ENCODE measurements at regions not wholly inside any gene's neighbourhood (a gene's known extent, or its start where the extent isn't known, plus 50 kb on each side); places are given as distances from the start of the nearest gene placed in this dataset.

DNA sequence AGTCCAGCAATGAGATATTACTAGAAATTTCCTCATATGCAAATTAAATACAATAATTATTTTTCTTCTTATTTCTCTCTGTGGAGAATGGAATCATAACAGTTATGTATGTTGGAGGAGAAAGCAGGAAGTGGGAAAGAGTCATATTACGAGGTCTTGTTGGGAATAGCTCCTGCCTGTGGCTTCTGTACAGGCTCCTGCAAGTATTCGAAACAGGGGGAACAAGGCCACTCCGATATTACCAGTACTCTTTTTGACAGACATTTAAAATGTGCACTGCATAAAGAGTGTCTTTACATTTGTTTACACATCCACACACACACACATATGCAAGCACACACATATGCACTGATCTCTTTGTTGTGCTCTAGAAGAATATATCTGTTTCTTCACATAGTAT, 812.0 kb upstream of the ZNF608 start:
- H3K9me3 Mint-ChIP-seq: peaks cover 19% of the 10 kb centered on the region
- no peak overlapping the region for H3K27ac Mint-ChIP-seq
- H3K4me1 Mint-ChIP-seq (ENCODE audit: low read depth): no peaks in the 10 kb centered on the region
- no peak overlapping the region for H3K4me3 Mint-ChIP-seq
- H3K27me3 Mint-ChIP-seq (ENCODE audit: low read depth): no peaks in the 10 kb centered on the region
- H3K36me3 Mint-ChIP-seq (ENCODE audit: low read depth): no peaks in the 10 kb centered on the region

DNA sequence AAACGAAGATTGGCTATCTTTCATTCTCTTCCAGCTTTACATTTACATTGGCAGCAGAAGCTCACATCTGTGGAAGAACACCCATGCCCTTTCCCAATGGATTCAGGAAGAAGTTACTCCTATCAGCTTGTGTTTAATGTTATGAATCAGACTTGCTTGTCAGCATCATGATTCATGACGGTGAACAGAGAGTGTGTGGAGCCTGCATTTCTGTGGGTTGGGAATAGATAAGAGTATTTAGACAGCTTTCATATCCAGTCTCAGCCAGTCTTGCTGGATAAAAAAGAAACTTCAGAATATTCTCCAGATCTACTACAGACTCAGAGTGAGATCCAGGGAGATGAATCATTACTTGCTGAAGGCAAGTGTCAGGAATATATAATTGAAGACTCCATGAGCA, 812.9 kb upstream of the ZNF608 start:
- Mint-ChIP-seq H3K4me1 (ENCODE audit: low read depth) (no peaks in the 10 kb centered on the region), H3K4me3 (no peak overlapping the region), H3K27me3 (ENCODE audit: low read depth) (no peaks in the 10 kb centered on the region), H3K27ac (no peak overlapping the region), H3K9me3 (peaks cover 19% of the 10 kb centered on the region), H3K36me3 (ENCODE audit: low read depth) (no peaks in the 10 kb centered on the region)

DNA sequence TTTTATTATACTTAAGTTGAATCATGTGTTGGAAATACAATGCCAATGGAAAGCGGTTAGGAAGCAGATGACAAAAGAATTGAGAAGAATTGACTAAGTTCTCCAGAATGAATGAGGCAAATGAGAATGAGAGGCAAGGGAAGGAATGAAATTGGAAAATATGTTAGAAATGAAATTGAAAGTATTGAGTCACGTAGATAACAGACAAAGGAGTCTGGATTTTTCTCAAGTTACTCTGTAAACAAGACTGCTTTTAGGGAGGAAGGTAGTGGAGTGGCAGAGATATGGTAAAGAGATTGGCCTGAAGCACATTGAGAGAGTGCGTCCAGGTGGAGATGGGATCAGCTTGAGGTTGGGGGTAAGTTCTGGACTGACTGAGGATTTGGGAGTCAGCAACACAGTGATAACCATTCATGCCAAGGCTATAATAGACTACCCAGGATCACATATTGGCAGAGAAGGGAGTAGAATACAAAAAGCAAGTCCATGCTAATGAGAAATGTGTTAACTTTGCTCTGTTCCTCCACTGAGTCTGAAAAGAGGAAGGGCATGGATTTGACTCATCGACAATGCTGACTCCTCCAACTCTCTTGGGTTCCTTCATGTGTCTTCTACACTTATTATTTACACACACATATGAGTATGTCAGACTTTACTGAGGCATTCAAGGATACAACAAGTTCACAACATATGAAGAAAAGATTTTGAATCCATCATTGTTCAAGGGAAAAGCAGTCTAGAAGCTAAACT, 814.2 kb upstream of the ZNF608 start:
- no peaks in the 10 kb centered on the region for H3K4me1 Mint-ChIP-seq (ENCODE audit: low read depth)
- H3K27ac Mint-ChIP-seq: no peak overlapping the region
- peaks cover 19% of the 10 kb centered on the region for H3K9me3 Mint-ChIP-seq
- no peak overlapping the region for H3K4me3 Mint-ChIP-seq
- H3K27me3 Mint-ChIP-seq (ENCODE audit: low read depth): no peaks in the 10 kb centered on the region
- H3K36me3 Mint-ChIP-seq (ENCODE audit: low read depth): no peaks in the 10 kb centered on the region

- no peak overlapping the region for H3K27ac Mint-ChIP-seq
- H3K36me3 Mint-ChIP-seq (ENCODE audit: low read depth): no peaks in the 10 kb centered on the region
- no peaks in the 10 kb centered on the region for H3K4me1 Mint-ChIP-seq (ENCODE audit: low read depth)
- peaks cover 8% of the 10 kb centered on the region for H3K9me3 Mint-ChIP-seq
- H3K4me3 Mint-ChIP-seq: no peak overlapping the region
- no peaks in the 10 kb centered on the region for H3K27me3 Mint-ChIP-seq (ENCODE audit: low read depth)
These were observed 818.0 kb upstream of the ZNF608 start for GRCh38 chr5:125564317-125564975.

DNA sequence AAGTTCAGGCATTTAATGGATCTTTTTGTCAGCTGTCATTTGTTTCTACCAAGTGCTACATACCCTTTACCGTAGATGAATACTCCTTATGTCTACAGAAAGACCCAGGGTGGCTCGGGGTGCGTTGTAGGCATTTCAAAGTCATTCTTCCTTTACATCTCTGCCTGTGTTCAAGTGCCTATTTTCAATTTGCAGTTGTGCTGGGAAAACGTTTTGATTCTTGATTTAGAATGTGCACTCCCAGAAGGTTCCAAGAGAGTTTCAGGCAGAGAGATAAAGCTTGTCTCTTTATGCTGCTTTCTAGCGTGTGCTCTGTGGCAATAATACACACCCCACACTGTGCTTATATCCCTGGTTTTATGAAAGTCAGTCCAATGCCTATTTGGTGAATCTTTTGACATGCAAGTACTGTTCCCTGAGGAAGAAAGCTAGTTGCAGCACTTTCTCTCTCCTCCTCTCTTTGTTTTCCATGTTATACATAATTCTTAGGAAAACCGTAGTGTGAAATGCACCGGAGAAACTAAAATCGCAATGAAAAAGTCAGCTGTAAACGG, 828.1 kb upstream of the ZNF608 start:
- H3K36me3 Mint-ChIP-seq (ENCODE audit: low read depth): no peaks in the 10 kb centered on the region
- H3K4me1 Mint-ChIP-seq (ENCODE audit: low read depth): no peaks in the 10 kb centered on the region
- no peak overlapping the region for H3K27ac Mint-ChIP-seq

DNA sequence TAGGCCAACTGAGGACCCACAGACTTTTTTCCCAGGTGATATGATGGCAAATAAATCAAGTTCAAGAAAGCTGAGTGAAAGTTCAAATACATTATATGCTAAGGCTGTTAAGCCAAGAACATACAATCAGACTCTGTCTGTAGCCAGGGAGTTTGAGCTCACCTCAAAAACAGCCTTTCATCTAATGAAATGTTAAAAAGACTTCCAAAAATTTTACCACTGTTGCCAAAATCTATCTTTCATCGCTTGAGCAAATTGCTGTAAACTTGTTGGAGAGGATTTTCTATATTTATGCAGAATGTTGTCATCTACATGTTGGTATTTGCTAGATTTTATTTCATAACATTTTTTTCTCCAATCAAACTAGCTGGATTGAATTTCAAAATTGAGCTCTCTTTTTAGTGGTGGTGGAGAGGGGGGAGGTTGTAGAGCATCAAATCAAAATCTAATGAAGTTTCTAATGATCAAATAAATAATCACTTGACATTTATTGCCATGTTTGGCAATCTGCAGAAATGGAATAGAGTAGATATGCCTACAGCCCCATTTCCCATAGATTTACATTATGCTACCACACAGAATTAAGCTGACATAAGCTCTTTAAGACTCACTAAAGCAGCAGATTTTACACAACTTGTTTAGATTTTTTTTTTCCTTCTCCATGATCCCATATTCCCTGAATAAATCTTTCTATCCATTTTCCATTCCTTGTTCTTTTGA, 828.9 kb upstream of the ZNF608 start:
- Mint-ChIP-seq H3K9me3 (peaks cover 14% of the 10 kb centered on the region), H3K27me3 (ENCODE audit: low read depth) (no peaks in the 10 kb centered on the region), H3K27ac (no peak overlapping the region), H3K4me1 (ENCODE audit: low read depth) (no peaks in the 10 kb centered on the region), H3K36me3 (ENCODE audit: low read depth) (no peaks in the 10 kb centered on the region), H3K4me3 (no peak overlapping the region)

More for the DNA sequence above, 828.1 kb upstream of the ZNF608 start:
- Mint-ChIP-seq H3K4me3 (no peak overlapping the region), H3K9me3 (peaks cover 14% of the 10 kb centered on the region), H3K27me3 (ENCODE audit: low read depth) (no peaks in the 10 kb centered on the region)

DNA sequence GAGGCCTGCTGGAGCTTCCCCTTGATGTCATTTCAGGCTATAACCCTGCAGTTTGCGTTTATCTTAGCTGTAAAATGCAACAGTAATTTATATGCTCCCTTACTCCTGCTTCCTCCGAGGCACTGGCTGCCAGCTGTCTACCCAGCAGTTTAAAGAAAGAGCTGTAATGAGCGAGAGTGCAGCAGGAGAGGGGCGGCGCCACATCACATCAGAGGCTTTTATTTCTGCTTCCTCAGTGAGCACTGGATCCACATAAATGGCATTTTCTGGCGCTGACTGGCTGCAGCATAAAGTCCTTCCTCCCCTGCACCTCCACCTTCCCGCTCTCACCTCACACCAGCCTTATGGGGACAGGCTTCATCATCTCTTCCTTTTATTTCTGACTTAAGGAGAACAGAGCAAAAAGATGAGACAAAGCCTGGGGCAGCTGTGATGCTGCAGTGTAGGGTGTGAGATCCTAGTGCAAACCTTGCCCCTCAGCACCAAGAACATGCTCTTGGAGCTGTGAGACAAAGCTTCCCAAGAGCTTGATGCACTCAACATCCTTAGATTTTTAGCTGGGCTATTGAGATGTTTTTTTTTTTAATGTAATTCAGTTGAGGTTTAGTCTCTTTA, 829.6 kb upstream of the ZNF608 start:
- no peaks in the 10 kb centered on the region for H3K27me3 Mint-ChIP-seq (ENCODE audit: low read depth)
- H3K9me3 Mint-ChIP-seq: peaks cover 14% of the 10 kb centered on the region
- H3K36me3 Mint-ChIP-seq (ENCODE audit: low read depth): no peaks in the 10 kb centered on the region
- no peaks in the 10 kb centered on the region for H3K4me1 Mint-ChIP-seq (ENCODE audit: low read depth)
- no peak overlapping the region for H3K27ac Mint-ChIP-seq
- H3K4me3 Mint-ChIP-seq: no peak overlapping the region

DNA sequence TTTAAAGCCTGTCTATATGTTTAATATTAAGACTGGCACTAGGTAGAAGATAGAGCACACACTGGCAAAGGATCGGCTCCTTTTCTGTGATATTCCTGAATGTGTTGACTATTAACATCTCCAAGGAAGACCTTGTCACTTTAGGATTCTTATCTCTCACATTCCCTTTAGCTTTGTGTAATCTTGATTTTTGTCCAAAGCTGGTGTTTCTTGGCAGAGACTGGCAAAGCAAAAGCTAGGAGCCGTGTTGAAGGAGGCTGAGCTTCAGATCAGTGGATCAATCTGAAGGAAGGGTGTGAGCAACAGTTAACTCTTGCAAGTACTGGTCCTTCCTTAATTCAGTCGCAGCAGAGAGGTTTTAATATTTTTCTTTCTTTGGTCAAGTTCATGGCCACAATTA, 830.4 kb upstream of the ZNF608 start:
- Mint-ChIP-seq H3K4me1 (ENCODE audit: low read depth) (no peaks in the 10 kb centered on the region), H3K27me3 (ENCODE audit: low read depth) (no peaks in the 10 kb centered on the region), H3K4me3 (no peak overlapping the region), H3K36me3 (ENCODE audit: low read depth) (no peaks in the 10 kb centered on the region), H3K27ac (no peak overlapping the region), H3K9me3 (peaks cover 13% of the 10 kb centered on the region)

DNA sequence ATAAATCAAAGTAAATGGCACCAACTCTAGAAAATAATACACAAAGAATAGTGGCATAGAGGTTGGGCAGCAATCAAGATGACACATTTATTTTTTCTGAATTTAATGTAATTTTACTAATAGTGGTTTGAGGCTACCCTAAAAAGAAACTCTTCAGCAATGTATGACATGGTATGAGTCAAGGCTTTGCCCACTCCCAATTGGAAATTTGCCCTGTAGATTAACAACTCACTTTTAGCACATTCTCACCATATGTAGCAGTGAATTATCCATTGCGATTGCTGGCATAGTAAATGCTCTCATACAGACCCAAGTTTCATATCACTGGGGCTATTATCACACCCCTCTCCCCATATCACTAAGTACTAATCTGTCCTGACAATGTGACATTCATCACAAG, 832.1 kb upstream of the ZNF608 start:
- Mint-ChIP-seq H3K4me3 (no peak overlapping the region), H3K4me1 (ENCODE audit: low read depth) (no peaks in the 10 kb centered on the region), H3K36me3 (ENCODE audit: low read depth) (no peaks in the 10 kb centered on the region), H3K9me3 (peaks cover 12% of the 10 kb centered on the region), H3K27me3 (ENCODE audit: low read depth) (no peaks in the 10 kb centered on the region), H3K27ac (no peak overlapping the region)

DNA sequence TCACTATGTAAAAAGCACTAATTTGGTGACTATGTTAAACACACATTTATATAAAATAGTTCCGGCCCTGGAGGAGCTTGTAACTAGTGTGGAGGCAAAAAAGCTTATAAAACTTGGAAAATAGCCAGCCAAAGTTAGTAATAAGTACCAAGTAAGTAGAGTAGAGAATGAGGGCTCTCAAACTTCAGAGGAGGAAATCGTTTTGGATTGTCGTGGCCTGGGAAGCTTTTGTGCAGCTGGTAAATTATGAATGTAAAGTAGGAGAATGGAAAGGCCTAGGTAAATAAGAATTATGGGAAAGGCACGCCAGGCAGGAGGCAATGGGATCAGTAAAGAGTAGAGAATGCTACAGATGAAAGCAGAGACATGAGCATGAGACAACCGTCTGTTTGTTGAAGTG, 832.7 kb upstream of the ZNF608 start:
- Mint-ChIP-seq H3K9me3 (peaks cover 12% of the 10 kb centered on the region), H3K4me1 (ENCODE audit: low read depth) (no peaks in the 10 kb centered on the region), H3K27me3 (ENCODE audit: low read depth) (no peaks in the 10 kb centered on the region), H3K36me3 (ENCODE audit: low read depth) (no peaks in the 10 kb centered on the region), H3K4me3 (no peak overlapping the region), H3K27ac (no peak overlapping the region)

DNA sequence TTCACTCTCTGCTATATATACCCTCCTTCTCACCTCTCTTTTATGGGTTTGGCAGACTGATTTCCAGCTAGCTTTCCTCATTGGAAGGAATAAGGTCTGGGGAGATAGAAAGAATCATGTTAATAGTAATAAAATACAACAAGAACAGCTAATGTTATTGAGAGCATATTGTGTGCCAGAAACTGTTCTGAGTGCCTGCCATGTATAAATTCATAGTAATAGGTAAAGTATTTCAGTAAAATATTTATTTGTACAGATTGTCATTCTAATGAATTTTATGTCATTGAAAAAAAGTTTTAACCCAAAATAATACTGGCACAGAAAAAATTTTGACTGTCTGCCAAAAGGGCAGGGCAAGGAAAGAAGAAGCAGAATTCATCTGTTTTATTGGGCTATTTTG, 834.9 kb upstream of the ZNF608 start:
- H3K9me3 Mint-ChIP-seq: peaks cover 19% of the 10 kb centered on the region
- H3K4me3 Mint-ChIP-seq: no peak overlapping the region
- H3K27me3 Mint-ChIP-seq (ENCODE audit: low read depth): no peaks in the 10 kb centered on the region
- H3K27ac Mint-ChIP-seq: no peak overlapping the region
- H3K4me1 Mint-ChIP-seq (ENCODE audit: low read depth): no peaks in the 10 kb centered on the region
- no peaks in the 10 kb centered on the region for H3K36me3 Mint-ChIP-seq (ENCODE audit: low read depth)

DNA sequence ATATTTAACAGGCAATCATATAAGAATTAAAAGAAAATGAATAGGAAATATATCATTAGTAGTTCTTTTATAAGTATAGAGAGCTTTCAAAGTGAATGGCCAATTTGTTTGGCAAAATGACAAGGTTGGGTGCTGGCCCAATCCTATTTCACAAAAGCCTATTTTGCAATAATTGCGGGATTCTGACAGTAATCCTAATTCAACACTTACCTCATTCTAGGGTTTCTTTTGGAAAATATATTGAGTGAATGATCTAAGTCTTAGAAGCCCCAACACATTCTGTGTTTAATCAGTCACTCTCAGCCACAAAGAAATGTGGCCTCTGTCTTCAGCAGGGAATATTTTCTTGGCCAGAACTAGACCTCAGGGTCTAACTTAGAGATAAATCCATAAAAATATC, 835.9 kb upstream of the ZNF608 start:
- Mint-ChIP-seq H3K9me3 (peaks cover 19% of the 10 kb centered on the region), H3K4me1 (ENCODE audit: low read depth) (no peaks in the 10 kb centered on the region), H3K4me3 (no peak overlapping the region), H3K27ac (no peak overlapping the region), H3K36me3 (ENCODE audit: low read depth) (no peaks in the 10 kb centered on the region), H3K27me3 (ENCODE audit: low read depth) (no peaks in the 10 kb centered on the region)

DNA sequence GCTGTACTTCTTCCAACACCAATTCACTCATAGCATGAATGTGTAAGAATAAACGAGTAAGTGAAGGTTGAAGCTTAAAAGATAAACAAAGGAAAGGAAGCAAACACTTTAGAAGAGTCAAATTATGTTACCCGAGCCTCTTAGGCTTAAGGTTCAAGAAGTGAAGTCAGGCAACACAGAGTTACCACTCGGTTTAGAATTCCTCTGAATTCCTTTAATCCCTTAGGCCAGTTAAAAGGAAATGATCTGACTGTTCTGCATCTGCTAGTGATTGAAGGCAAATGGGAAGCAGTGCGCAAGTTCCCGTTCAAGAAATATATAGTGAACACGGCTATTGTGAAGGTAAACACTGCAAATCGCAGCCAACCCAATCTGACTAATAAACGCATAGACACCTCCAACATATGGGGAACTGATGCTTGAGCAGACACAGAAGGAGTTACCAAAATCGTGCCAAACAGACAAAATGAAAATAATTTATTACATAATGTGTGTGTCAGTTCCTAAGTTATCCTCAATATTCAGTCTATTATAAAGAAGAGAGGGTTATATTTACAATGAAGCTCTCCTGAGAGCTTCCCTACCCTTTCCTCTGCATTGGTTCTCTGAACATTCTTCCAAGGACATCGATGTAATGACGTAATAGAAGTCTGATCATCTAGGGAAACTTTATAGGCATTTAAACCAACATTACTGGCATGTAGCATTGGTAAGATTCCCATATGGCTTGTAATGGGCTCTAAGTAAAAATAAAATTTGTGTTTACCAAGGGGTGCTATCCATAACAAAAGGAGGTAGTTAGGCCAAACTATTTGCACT, 837.1 kb upstream of the ZNF608 start:
- Mint-ChIP-seq H3K4me3 (no peak overlapping the region), H3K27ac (no peak overlapping the region), H3K9me3 (peaks cover 23% of the 10 kb centered on the region), H3K36me3 (ENCODE audit: low read depth) (no peaks in the 10 kb centered on the region), H3K27me3 (ENCODE audit: low read depth) (no peaks in the 10 kb centered on the region), H3K4me1 (ENCODE audit: low read depth) (no peaks in the 10 kb centered on the region)

GRCh38 chr5:125584140-125584520, 837.7 kb upstream of the ZNF608 start:
- H3K4me1 Mint-ChIP-seq (ENCODE audit: low read depth): no peaks in the 10 kb centered on the region

More at GRCh38 chr5:125584140-125584520, 837.7 kb upstream of the ZNF608 start:
- Mint-ChIP-seq H3K36me3 (ENCODE audit: low read depth) (no peaks in the 10 kb centered on the region), H3K27ac (no peak overlapping the region), H3K9me3 (peaks cover 20% of the 10 kb centered on the region), H3K27me3 (ENCODE audit: low read depth) (no peaks in the 10 kb centered on the region), H3K4me3 (no peak overlapping the region)
